ENCODE measurements at regions not wholly inside any gene's neighbourhood (a gene's known extent, or its start where the extent isn't known, plus 50 kb on each side); places are given as distances from the start of the nearest gene placed in this dataset.

DNA sequence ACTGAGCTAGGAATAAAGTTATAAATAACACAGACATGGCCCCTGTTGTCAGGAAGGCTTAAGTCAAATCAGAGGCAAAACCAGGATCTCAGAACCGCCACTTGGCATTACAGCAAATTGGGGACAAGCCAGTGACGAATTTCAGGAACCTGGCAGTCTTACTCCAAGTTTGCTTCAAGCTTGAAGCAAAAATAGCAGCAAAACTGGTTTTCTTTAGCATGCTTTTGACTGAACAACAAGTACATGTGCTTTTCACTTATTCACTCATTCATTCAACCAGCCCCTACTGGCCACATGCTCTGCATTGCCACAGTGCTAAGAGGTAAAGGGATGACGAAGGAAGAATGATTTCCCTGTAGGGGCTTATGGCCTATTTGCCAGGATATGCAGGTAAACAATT, 253.9 kb upstream of the PPARGC1A start:
- no peak overlapping the region for H3K4me3 Mint-ChIP-seq
- intact Hi-C loops (cut with micrococcal nuclease) = no loop called here
- H3K36me3 Mint-ChIP-seq = no peaks in the 10 kb centered on the region
- no peaks in the 10 kb centered on the region for H3K27me3 Mint-ChIP-seq
- ChIA-PET POLR2A (no interaction called here), CTCF (interaction anchor here (0.6 kb wide), 1 partner anchor 1109 kb away, joined by 3 read pairs; no protein-coding TSS in a partner anchor)
- H3K9me3 Mint-ChIP-seq = no peaks in the 10 kb centered on the region
- H3K27ac Mint-ChIP-seq = no peak overlapping the region
- no peaks in the 10 kb centered on the region for H3K4me1 Mint-ChIP-seq (ENCODE audit: low read depth)
- no peak for DNase-seq

DNA sequence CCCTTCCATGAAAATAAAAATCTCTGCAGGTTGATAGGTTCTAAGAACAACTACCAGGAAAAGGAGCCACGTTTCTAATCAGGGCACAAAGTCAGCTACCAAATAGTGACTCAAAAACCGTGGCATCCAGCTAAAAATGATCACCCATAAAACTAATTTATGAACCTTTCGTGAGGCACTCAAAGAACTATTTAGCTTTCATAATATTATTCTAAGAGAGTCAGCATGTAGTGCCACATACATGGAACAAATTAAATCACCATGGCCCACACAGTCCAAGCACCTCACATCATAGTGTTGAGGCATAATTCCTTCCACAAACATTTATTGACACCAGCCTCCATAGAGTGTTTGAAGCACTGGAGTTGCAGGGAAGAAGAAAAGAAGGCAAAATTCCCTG, 252.0 kb upstream of the PPARGC1A start:
- Mint-ChIP-seq H3K4me1 (ENCODE audit: low read depth) (no peaks in the 10 kb centered on the region), H3K9me3 (no peaks in the 10 kb centered on the region), H3K36me3 (no peaks in the 10 kb centered on the region), H3K27ac (no peak overlapping the region), H3K4me3 (no peak overlapping the region), H3K27me3 (no peaks in the 10 kb centered on the region)
- DNase-seq = no peak
- ChIA-PET POLR2A (no interaction called here), CTCF (no interaction called here)
- intact Hi-C loops (cut with micrococcal nuclease) = no loop called here

- H3K27ac Mint-ChIP-seq = no peak overlapping the region
Measured at GRCh38 chr4:24140892-24141291, 251.0 kb upstream of the PPARGC1A start.

DNA sequence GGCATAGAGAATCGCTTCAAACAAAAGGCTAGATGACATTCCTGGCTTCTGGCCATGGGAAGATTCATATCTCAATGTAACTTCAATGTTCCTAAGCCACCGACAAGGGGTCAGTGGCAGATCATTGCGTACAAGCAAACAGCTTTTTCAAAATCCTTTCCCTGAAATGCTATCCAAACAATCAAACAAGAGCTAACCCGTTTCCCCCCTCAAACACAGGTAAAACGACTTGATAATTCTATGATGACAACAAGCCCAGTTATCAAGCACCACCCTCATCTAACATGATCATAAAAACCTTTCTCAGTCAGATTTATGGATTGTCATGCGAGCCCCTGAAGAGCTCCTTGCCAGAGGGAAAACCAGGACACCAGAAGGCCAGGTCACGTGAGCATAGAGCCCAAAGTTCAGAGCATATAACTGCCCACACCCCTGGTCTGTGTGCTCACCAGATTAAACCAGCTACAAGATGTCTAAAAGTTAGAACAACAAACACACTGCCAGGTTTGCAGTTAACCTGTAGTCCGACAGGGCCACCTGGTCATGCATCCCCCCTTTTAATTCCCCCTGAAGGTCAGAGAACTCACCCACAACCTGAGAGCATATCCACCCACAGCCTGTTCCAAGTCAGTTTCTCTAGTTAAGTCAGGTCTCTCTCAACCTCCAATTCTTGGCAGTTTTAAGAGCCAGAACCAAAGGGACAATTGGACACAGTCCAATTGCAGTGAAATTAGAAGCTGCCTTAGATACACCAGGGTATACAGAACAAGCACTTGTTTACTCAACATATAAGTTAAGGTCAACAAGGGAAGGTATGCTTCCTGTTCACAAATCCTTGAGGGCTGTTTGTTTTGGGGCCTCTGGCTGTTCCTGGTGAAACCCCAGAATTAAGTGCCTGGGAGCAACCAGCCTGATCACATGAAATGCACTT, 248.1 kb upstream of the PPARGC1A start:
- ChIA-PET CTCF (no interaction called here), POLR2A (no interaction called here)
- Mint-ChIP-seq H3K36me3 (no peaks in the 10 kb centered on the region), H3K4me1 (ENCODE audit: low read depth) (no peaks in the 10 kb centered on the region), H3K9me3 (no peaks in the 10 kb centered on the region), H3K4me3 (no peak overlapping the region), H3K27ac (no peak overlapping the region), H3K27me3 (no peaks in the 10 kb centered on the region)
- intact Hi-C loops (cut with micrococcal nuclease) = no loop called here
- DNase-seq = no peak

More at GRCh38 chr4:24140892-24141291, 251.0 kb upstream of the PPARGC1A start:
- DNase-seq = no peak
- no peaks in the 10 kb centered on the region for H3K9me3 Mint-ChIP-seq
- H3K4me3 Mint-ChIP-seq = no peak overlapping the region
- ChIA-PET POLR2A (no interaction called here), CTCF (no interaction called here)
- H3K36me3 Mint-ChIP-seq = no peaks in the 10 kb centered on the region
- H3K4me1 Mint-ChIP-seq (ENCODE audit: low read depth) = no peaks in the 10 kb centered on the region
- intact Hi-C loops (cut with micrococcal nuclease) = no loop called here
- no peaks in the 10 kb centered on the region for H3K27me3 Mint-ChIP-seq

DNA sequence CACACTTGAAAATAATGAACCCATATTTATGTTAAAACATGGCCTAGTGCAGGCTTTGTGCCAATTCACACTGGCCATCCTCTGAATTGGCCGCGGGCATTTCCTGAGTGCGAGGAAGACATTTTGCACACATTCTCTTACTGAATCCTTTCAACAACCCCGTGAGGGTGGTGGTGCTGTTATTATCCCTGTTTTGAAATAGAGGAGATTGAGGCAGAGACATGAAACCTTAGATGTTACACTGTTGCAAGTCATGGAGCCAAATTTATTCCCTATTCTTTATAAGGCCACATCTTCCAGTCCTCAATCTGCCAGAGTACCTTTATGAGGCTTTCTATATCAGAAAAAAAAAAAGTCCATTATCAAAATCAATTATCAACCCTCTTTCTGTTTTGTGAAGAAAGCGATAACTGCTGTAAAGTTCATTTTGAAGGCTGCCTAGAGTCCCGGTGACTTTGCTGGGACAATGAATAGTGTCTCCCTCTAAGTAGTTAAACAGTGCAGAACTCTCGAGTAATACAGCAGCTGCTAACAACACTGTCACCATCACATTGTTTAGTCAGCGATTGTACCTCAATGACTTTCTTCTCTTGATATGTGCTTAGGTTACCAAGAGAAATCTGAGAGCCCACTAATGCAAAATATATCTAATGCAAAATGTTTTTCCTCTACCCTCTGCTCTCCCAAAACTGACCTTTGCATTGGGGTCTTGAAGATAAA, 242.3 kb upstream of the PPARGC1A start:
- intact Hi-C loops (cut with micrococcal nuclease) = no loop called here
- ChIA-PET POLR2A (no interaction called here), CTCF (no interaction called here)

DNA sequence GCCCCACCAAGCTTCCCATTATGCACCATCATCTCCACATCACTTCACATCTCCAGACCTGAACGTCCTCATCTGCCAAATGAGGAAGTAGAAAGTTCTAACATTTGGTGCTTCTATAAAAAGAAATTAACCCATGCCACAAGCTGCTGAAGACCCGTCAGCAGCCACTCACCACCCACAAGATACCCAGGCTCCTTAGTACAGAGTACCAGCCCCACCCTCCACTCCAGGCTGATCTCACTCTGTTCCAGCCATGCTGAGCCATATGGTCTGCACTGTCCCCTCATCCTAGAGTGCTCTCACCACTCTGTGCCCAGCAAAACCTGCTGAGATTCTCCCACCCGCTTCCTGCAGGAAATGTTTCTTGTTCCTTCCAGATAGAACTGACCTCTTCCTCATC, 240.8 kb upstream of the PPARGC1A start:
- no peak for DNase-seq
- POLR2A ChIA-PET = no interaction called here
- H3K36me3 Mint-ChIP-seq = no peaks in the 10 kb centered on the region
- CTCF ChIA-PET = no interaction called here
- intact Hi-C loops (cut with micrococcal nuclease) = no loop called here
- no peak overlapping the region for H3K27ac Mint-ChIP-seq
- H3K27me3 Mint-ChIP-seq = no peaks in the 10 kb centered on the region
- no peak overlapping the region for H3K4me3 Mint-ChIP-seq
- H3K9me3 Mint-ChIP-seq = no peaks in the 10 kb centered on the region
- H3K4me1 Mint-ChIP-seq (ENCODE audit: low read depth) = no peaks in the 10 kb centered on the region

More for the DNA sequence above, 242.3 kb upstream of the PPARGC1A start:
- Mint-ChIP-seq H3K9me3 (no peaks in the 10 kb centered on the region), H3K27me3 (no peaks in the 10 kb centered on the region), H3K4me1 (ENCODE audit: low read depth) (no peaks in the 10 kb centered on the region), H3K36me3 (no peaks in the 10 kb centered on the region), H3K4me3 (no peak overlapping the region), H3K27ac (no peak overlapping the region)
- DNase-seq = no peak

GRCh38 chr4:24126776-24127175, 236.9 kb upstream of the PPARGC1A start:
- no peak overlapping the region for H3K27ac Mint-ChIP-seq
- ChIA-PET CTCF (no interaction called here), POLR2A (no interaction called here)

DNA sequence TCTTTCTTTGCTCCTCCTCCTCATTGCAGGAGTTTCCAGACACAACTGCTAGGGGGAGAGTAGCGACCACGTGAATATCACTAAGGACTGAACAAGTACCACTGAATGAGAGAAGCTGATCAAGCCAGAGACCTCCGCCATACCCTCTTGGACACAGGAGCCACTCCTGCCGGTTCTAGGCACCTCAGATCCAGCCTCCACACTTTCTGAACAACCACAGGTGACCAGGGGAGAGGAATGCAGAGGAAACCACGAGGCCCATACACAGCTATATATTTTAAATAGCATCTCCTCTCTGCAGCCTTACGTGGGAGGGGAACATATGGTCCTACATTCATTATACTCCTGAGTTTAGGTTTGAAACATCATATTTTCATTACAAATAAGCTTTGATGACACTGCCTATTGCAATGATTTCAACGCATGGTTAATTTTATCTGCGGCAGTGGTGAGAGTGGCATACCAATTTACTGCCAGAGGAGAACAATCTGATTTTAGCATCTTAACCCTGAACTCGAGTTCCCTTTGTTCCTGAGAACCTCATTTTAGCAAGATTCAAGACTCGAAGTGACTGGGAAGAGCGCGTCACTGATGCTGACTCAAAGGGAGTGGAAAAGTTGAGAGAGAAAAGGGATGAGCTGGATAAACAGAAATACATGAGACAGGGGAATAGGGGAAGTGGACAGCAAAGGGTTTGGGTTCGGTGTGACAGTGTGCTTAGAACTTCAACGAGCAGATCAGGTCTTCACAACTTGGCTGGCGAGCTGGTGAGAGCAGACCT, 231.7 kb upstream of the PPARGC1A start:
- Mint-ChIP-seq H3K9me3 (no peaks in the 10 kb centered on the region), H3K27me3 (no peaks in the 10 kb centered on the region), H3K4me1 (ENCODE audit: low read depth) (no peaks in the 10 kb centered on the region), H3K36me3 (no peaks in the 10 kb centered on the region), H3K27ac (no peak overlapping the region), H3K4me3 (no peak overlapping the region)
- POLR2A ChIA-PET = no interaction called here
- CTCF ChIA-PET = no interaction called here
- intact Hi-C loops (cut with micrococcal nuclease) = no loop called here
- DNase-seq = no peak

More at GRCh38 chr4:24126776-24127175, 236.9 kb upstream of the PPARGC1A start:
- intact Hi-C loops (cut with micrococcal nuclease) = no loop called here
- no peaks in the 10 kb centered on the region for H3K27me3 Mint-ChIP-seq
- H3K9me3 Mint-ChIP-seq = no peaks in the 10 kb centered on the region
- DNase-seq = no peak
- H3K4me1 Mint-ChIP-seq (ENCODE audit: low read depth) = no peaks in the 10 kb centered on the region
- H3K36me3 Mint-ChIP-seq = no peaks in the 10 kb centered on the region
- H3K4me3 Mint-ChIP-seq = no peak overlapping the region

GRCh38 chr4:24117975-24118374, 228.1 kb upstream of the PPARGC1A start:
- Mint-ChIP-seq H3K36me3 (no peaks in the 10 kb centered on the region), H3K27me3 (no peaks in the 10 kb centered on the region), H3K4me3 (no peak overlapping the region), H3K9me3 (no peaks in the 10 kb centered on the region), H3K4me1 (ENCODE audit: low read depth) (no peaks in the 10 kb centered on the region), H3K27ac (no peak overlapping the region)
- DNase-seq = no peak
- ChIA-PET CTCF (no interaction called here), POLR2A (no interaction called here)
- intact Hi-C loops (cut with micrococcal nuclease) = no loop called here

DNA sequence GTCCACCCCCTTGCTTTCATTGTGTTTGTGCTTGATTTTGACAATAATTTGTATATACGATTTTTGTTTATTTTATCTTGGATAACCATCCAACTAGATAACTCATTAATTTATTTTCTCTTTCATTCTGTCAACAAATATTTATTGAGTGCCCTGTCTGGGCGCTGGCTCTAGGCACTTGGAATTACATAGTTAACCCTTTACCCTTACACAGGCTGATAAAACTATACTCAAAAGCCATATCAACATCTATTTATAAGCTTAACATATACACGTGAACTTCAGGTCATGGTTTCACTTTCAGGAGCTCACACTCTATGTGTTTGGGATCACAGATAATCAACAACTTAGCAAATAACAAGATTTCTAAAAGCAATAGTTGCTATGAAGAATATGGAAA, 226.3 kb upstream of the PPARGC1A start:
- intact Hi-C loops (cut with micrococcal nuclease) = no loop called here
- POLR2A ChIA-PET = no interaction called here
- H3K4me1 Mint-ChIP-seq (ENCODE audit: low read depth) = no peaks in the 10 kb centered on the region
- H3K9me3 Mint-ChIP-seq = no peaks in the 10 kb centered on the region
- no peak overlapping the region for H3K27ac Mint-ChIP-seq
- H3K36me3 Mint-ChIP-seq = no peaks in the 10 kb centered on the region
- H3K4me3 Mint-ChIP-seq = no peak overlapping the region
- no peaks in the 10 kb centered on the region for H3K27me3 Mint-ChIP-seq
- CTCF ChIA-PET = no interaction called here
- no peak for DNase-seq

- CTCF ChIA-PET = no interaction called here
- H3K27me3 Mint-ChIP-seq = no peaks in the 10 kb centered on the region
- intact Hi-C loops (cut with micrococcal nuclease) = no loop called here
Measured at GRCh38 chr4:24114919-24115500, 225.2 kb upstream of the PPARGC1A start.

GRCh38 chr4:24114444-24114843, 224.6 kb upstream of the PPARGC1A start:
- Mint-ChIP-seq H3K4me3 (no peak overlapping the region), H3K36me3 (no peaks in the 10 kb centered on the region), H3K4me1 (ENCODE audit: low read depth) (no peaks in the 10 kb centered on the region), H3K27ac (no peak overlapping the region), H3K9me3 (no peaks in the 10 kb centered on the region), H3K27me3 (no peaks in the 10 kb centered on the region)
- intact Hi-C loops (cut with micrococcal nuclease) = no loop called here
- ChIA-PET CTCF (no interaction called here), POLR2A (no interaction called here)
- no peak for DNase-seq

More at GRCh38 chr4:24114919-24115500, 225.2 kb upstream of the PPARGC1A start:
- no peak overlapping the region for H3K4me3 Mint-ChIP-seq
- no peaks in the 10 kb centered on the region for H3K36me3 Mint-ChIP-seq
- DNase-seq = no peak
- H3K4me1 Mint-ChIP-seq (ENCODE audit: low read depth) = no peaks in the 10 kb centered on the region
- POLR2A ChIA-PET = no interaction called here
- H3K9me3 Mint-ChIP-seq = no peaks in the 10 kb centered on the region
- H3K27ac Mint-ChIP-seq = no peak overlapping the region

All from activated CD4-positive, alpha-beta memory T cell treated with anti-CD3 and anti-CD28 coated beads for 36 hours (primary cell).